ENCODE measurements at regions not wholly inside any gene's neighbourhood (a gene's known extent, or its start where the extent isn't known, plus 50 kb on each side); places are given as distances from the start of the nearest gene placed in this dataset.

GRCh38 chr2:9143264-9143815, 63.3 kb upstream of the ASAP2 start:
- no peak for DNase-seq
- Histone ChIP-seq H3K36me3 (no peaks in the 10 kb centered on the region), H3K27ac (no peak overlapping the region), H3K27me3 (no peaks in the 10 kb centered on the region), H3K4me3 (peak overlapping the region in 2 of 4 donors; percentile 20 to 40), H3K9me3 (no peaks in the 10 kb centered on the region), H3K4me1 (peaks cover 0 to 5% (median 0%) of the 10 kb centered on the region in 3 donors)
- ATAC-seq = no peak
- 63 to 68% methylated on average over 11 of the region's 11 CpGs for WGBS, 2 donors
- TF ChIP-seq, protein P1, sequence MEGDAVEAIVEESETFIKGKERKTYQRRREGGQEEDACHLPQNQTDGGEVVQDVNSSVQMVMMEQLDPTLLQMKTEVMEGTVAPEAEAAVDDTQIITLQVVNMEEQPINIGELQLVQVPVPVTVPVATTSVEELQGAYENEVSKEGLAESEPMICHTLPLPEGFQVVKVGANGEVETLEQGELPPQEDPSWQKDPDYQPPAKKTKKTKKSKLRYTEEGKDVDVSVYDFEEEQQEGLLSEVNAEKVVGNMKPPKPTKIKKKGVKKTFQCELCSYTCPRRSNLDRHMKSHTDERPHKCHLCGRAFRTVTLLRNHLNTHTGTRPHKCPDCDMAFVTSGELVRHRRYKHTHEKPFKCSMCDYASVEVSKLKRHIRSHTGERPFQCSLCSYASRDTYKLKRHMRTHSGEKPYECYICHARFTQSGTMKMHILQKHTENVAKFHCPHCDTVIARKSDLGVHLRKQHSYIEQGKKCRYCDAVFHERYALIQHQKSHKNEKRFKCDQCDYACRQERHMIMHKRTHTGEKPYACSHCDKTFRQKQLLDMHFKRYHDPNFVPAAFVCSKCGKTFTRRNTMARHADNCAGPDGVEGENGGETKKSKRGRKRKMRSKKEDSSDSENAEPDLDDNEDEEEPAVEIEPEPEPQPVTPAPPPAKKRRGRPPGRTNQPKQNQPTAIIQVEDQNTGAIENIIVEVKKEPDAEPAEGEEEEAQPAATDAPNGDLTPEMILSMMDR (IDR thresholded peaks at IDR 0.05) = no peak
- FAIRE-seq = no peak
- intact Hi-C loops (cut with DNase I) = loop anchor here in 2 of 3 donors (5.0 to 10.0 kb wide), 2 partner anchors 189 to 191 kb away; no protein-coding TSS in a partner anchor

GRCh38 chr2:9142551-9143263, 63.9 kb upstream of the ASAP2 start:
- H3K4me3 ChIP-seq = peak overlapping the region in 2 of 4 donors; percentile 20 to 40
- no peaks in the 10 kb centered on the region for H3K27me3 ChIP-seq
- no peaks in the 10 kb centered on the region for H3K36me3 ChIP-seq
- TF ChIP-seq, protein P1 (IDR thresholded peaks at IDR 0.05) = peak; percentile 96 to 99 (median 98)
- peak; percentile 62 to 97 (median 84) for DNase-seq
- H3K9me3 ChIP-seq = no peaks in the 10 kb centered on the region
- 5 to 6% methylated on average over 40 of the region's 40 CpGs for WGBS, 2 donors
- H3K4me1 ChIP-seq = peaks cover 0 to 5% (median 0%) of the 10 kb centered on the region in 3 donors
- ATAC-seq = peak; percentile 88 to 96 (median 94)
- intact Hi-C loops (cut with DNase I) = loop anchor here in 2 of 3 donors (5.0 to 10.0 kb wide), 2 partner anchors 190 to 192 kb away; no protein-coding TSS in a partner anchor
- no peak for FAIRE-seq
- no peak overlapping the region for H3K27ac ChIP-seq

DNA sequence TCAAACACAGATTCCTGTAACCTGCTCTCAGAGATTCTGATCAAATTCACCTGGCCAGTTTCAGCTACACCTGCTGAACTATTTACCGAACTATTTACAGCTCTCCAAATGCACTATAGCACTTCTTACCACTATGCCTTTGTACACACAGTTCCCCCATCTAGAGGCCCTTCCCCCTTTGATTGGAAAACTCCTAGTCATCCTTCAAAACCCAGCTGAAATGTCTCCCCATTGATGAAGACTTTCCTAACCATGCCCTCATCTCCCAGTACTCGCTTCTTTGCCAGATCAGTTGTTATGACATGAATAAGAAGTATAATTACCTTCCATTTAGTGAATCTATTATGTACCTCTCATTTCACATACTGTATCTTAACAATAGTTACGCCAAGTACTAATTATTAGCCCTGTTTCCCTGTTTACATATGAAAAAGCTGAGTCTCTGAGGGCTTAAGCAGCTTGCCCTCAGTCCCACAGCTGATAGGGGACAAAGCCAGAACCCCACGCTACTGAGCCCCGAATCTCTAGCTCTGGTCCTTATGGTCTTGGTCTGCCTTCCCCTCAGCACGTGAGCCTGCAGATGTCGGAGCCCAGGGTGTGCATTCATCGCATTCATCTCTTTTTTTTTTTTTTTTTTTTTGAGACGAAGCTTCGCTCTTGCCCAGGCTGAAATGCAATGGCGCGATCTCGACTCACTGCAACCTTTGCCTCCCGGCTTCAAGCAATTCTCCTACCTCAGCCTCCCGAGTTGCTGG, 64.7 kb upstream of the ASAP2 start:
- intact Hi-C loops (cut with DNase I) = loop anchor here in 2 of 3 donors (5.0 to 10.0 kb wide), 2 partner anchors 190 to 193 kb away; no protein-coding TSS in a partner anchor

GRCh38 chr2:9141091-9141667, 65.4 kb upstream of the ASAP2 start:
- TF ChIP-seq, protein P1 (IDR thresholded peaks at IDR 0.05) = no peak
- intact Hi-C loops (cut with DNase I) = loop anchor here in 2 of 3 donors (5.0 to 10.0 kb wide), 2 partner anchors 191 to 194 kb away; no protein-coding TSS in a partner anchor
- H3K4me1 ChIP-seq = peaks cover 0 to 5% (median 0%) of the 10 kb centered on the region in 3 donors
- H3K27me3 ChIP-seq = no peaks in the 10 kb centered on the region
- H3K27ac ChIP-seq = no peak overlapping the region
- no peaks in the 10 kb centered on the region for H3K9me3 ChIP-seq
- no peaks in the 10 kb centered on the region for H3K36me3 ChIP-seq
- no peak overlapping the region for H3K4me3 ChIP-seq
- ATAC-seq (no peak), DNase-seq (no peak), FAIRE-seq (no peak)
- 70 to 71% methylated on average over 6 of the region's 6 CpGs for WGBS, 2 donors

More for the DNA sequence above, 64.7 kb upstream of the ASAP2 start:
- no peaks in the 10 kb centered on the region for H3K36me3 ChIP-seq
- H3K9me3 ChIP-seq = no peaks in the 10 kb centered on the region
- TF ChIP-seq, protein P1 (IDR thresholded peaks at IDR 0.05) = no peak
- no peak overlapping the region for H3K27ac ChIP-seq
- DNase-seq = no peak
- 72 to 81% methylated on average over 13 to 15 of the region's 15 CpGs for WGBS, 2 donors
- FAIRE-seq = no peak
- no peak for ATAC-seq
- no peak overlapping the region for H3K4me3 ChIP-seq
- no peaks in the 10 kb centered on the region for H3K27me3 ChIP-seq
- peaks cover 0 to 5% (median 0%) of the 10 kb centered on the region in 3 donors for H3K4me1 ChIP-seq

Measured in pancreas (tissue), 10 donors.